Loucy (cell line): ENCODE measurements at regions not wholly inside any gene's neighbourhood (a gene's known extent, or its start where the extent isn't known, plus 50 kb on each side); places are given as distances from the start of the nearest gene placed in this dataset.

ENCODE experiments used
- H2AFZ ChIP-seq: fragments of 200-600 bp; sonication (generic); 2 replicates; pipeline ENCODE4 v1.6.0; 2016; ENCODE audit warnings: antibody characterized with exemption, mild to moderate bottlenecking, low read length, moderate library complexity
- H3F3A ChIP-seq: fragments of 200-600 bp; 2 replicates; pipeline ENCODE4 v1.6.0; 2016; ENCODE audit warnings: antibody characterized with exemption, low read depth, mild to moderate bottlenecking
- H3K27me3 ChIP-seq: fragments of 200-600 bp; sonication (generic); 2 replicates; pipeline ENCODE4 v1.6.1; 2014; ENCODE audit warnings: low read length, mild to moderate bottlenecking; ENCODE audit not compliant: insufficient read depth, poor library complexity, severe bottlenecking
- H3K36me3 ChIP-seq: fragments of 200-600 bp; sonication (generic); 2 replicates; pipeline ENCODE4 v1.6.1; 2016; ENCODE audit warnings: low read length; ENCODE audit not compliant: insufficient read depth
- H3K4me1 ChIP-seq: fragments of 200-600 bp; sonication (generic); 2 replicates; pipeline ENCODE4 v1.5.1; 2014; ENCODE audit warnings: low read length, mild to moderate bottlenecking; ENCODE audit not compliant: insufficient read depth, poor library complexity, severe bottlenecking
- H3K4me2 ChIP-seq: fragments of 200-600 bp; sonication (generic); 2 replicates; pipeline ENCODE4 v1.6.0; 2014; ENCODE audit warnings: antibody characterized with exemption, low read length, low read depth, mild to moderate bottlenecking; ENCODE audit not compliant: poor library complexity, severe bottlenecking
- H3K4me3 ChIP-seq: fragments of 200-600 bp; sonication (generic); 2 replicates; pipeline ENCODE4 v1.5.1; 2014; ENCODE audit warnings: low read length, mild to moderate bottlenecking, mixed read lengths; ENCODE audit not compliant: poor library complexity, severe bottlenecking
- H3K79me2 ChIP-seq: fragments of 200-600 bp; sonication (generic); 2 replicates; pipeline ENCODE4 v1.6.1; 2014; ENCODE audit warnings: low read length; ENCODE audit not compliant: insufficient read depth
- H3K9ac ChIP-seq: fragments of 200-600 bp; sonication (generic); 2 replicates; pipeline ENCODE4 v1.6.0; 2014; ENCODE audit warnings: mild to moderate bottlenecking, low read depth, low read length, moderate library complexity; ENCODE audit not compliant: poor library complexity, severe bottlenecking
- H3K9me2 ChIP-seq: fragments of 200-600 bp; sonication (generic); replicated peaks from 2 replicates; pipeline ENCODE4 v1.6.1; 2016; ENCODE audit warnings: low read depth, low read length, mixed read lengths
- H3K9me3 ChIP-seq: fragments of 200-600 bp; sonication (generic); 2 replicates; pipeline ENCODE4 v1.6.1; 2014; ENCODE audit warnings: mild to moderate bottlenecking, antibody characterized with exemption, low read length, low read depth; ENCODE audit not compliant: insufficient read depth
- H4K20me1 ChIP-seq: fragments of 200-600 bp; sonication (generic); 2 replicates; pipeline ENCODE4 v1.6.0; 2014; ENCODE audit warnings: antibody characterized with exemption, low read length, mild to moderate bottlenecking; ENCODE audit not compliant: insufficient read depth, poor library complexity, severe bottlenecking
- EZH2phosphoT487 ChIP-seq: fragments of 200-600 bp; IDR thresholded peaks from 2 replicates; pipeline ENCODE4 v1.6.1; 2018; ENCODE audit warnings: antibody characterized with exemption, mild to moderate bottlenecking, moderate library complexity, borderline replicate concordance
- TF ChIP-seq, protein P1 (sequence below): fragments of 200-600 bp; sonication (generic); conservative IDR thresholded peaks from 2 replicates; pipeline ENCODE4 v1.5.1; 2014; ENCODE audit warnings: mild to moderate bottlenecking, antibody characterized with exemption, low read length

DNA sequence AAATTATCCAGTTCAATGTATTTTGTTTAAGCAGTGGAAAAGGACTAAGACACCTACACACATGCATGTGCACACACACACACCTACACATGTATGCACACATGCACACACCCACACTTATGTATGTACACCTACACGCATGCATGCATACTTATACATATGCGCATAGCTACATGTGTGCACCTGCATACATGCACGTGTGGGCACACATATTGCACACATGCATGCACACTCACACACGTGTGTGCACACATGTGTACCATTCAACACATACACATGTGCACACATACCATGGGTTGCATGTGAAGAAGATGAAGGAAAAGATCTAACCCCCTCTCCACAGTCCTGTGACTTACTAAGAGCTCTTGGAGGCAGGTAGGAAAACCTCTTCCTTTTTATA, 122.0 kb upstream of the MAFB start:
- Histone ChIP-seq H3K4me3 (no peak overlapping the region), H3K9me3 (no peaks in the 10 kb centered on the region), H3K9me2 (no peaks in the 10 kb centered on the region), H3K27me3 (no peaks in the 10 kb centered on the region), H3K4me1 (no peaks in the 10 kb centered on the region), H4K20me1 (no peaks in the 10 kb centered on the region), H2AFZ (no peak overlapping the region), H3F3A (no peaks in the 10 kb centered on the region), H3K4me2 (no peak overlapping the region), H3K36me3 (no peaks in the 10 kb centered on the region), H3K79me2 (no peaks in the 10 kb centered on the region), H3K9ac (no peak overlapping the region)
- TF ChIP-seq, protein P1, sequence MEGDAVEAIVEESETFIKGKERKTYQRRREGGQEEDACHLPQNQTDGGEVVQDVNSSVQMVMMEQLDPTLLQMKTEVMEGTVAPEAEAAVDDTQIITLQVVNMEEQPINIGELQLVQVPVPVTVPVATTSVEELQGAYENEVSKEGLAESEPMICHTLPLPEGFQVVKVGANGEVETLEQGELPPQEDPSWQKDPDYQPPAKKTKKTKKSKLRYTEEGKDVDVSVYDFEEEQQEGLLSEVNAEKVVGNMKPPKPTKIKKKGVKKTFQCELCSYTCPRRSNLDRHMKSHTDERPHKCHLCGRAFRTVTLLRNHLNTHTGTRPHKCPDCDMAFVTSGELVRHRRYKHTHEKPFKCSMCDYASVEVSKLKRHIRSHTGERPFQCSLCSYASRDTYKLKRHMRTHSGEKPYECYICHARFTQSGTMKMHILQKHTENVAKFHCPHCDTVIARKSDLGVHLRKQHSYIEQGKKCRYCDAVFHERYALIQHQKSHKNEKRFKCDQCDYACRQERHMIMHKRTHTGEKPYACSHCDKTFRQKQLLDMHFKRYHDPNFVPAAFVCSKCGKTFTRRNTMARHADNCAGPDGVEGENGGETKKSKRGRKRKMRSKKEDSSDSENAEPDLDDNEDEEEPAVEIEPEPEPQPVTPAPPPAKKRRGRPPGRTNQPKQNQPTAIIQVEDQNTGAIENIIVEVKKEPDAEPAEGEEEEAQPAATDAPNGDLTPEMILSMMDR, result no peak
- no peak for TF ChIP-seq EZH2phosphoT487

DNA sequence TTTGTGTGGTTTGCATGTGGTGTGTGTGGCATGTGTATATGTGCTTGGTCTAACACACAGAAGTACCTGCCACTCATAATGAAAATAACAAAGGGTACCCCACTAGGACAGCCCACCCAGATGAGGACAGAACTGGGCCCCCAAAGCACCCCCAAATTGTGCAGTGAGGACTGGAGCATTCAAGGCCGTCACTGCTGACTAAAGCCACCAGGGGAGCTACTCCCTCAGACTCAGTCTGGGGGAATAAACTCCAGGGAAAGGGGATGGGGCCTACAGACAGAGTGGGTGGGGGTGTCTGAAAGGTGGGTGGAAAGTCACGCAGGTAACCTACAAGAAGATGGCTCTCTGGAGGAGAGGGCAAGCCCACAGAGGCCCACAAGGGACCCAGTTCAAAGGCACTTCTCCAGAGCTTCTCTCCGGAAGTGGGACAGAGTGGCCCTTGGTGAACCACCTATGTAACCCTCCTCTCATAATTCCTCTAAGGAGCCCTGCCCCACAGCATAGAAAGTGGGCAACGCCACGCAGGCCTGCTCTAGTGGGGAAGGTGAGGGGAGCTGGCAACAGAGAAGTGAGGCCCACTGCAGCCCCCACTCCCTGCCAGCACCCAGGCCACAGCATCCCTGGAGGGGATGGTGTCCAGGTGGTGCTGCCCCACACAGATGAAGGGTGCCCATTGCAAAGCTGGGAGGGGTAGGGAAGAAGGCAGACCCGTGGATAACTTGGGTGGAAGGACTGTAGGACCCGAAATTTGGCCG, 122.8 kb upstream of the MAFB start:
- Histone ChIP-seq H3K27me3 (no peaks in the 10 kb centered on the region), H3K4me1 (no peaks in the 10 kb centered on the region), H3F3A (no peaks in the 10 kb centered on the region), H3K4me2 (no peak overlapping the region), H3K9ac (no peak overlapping the region), H2AFZ (no peak overlapping the region), H3K9me2 (no peaks in the 10 kb centered on the region), H3K79me2 (no peaks in the 10 kb centered on the region), H3K9me3 (no peaks in the 10 kb centered on the region), H3K36me3 (no peaks in the 10 kb centered on the region), H3K4me3 (no peak overlapping the region), H4K20me1 (no peaks in the 10 kb centered on the region)
- no peak for TF ChIP-seq EZH2phosphoT487
- TF ChIP-seq, protein P1, result peak; percentile 61

DNA sequence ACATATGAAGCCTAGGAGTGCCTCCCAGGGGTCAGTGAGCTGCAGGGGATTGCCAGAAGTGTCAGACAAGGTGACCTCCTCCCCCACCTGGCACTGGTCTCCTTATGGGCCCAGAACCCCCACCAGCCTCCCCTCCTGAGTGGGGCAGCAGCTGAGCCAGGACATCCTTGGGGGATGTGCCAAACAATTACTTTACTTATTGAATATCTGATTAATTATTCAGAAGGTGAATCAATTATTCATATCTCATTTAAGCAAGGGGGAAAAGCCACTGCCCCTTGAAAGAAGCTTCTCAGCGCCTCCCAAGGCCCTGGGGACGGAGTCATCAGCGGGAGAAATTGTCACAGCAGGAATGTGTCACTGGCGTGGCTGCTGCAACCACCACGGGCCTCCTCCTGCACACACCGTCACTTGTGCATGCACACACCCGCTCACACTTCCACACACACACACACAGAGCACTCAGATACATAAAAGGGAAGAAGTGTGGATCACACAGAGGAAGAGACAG, 123.4 kb upstream of the MAFB start:
- no peaks in the 10 kb centered on the region for H3K4me1 ChIP-seq
- no peaks in the 10 kb centered on the region for H3K27me3 ChIP-seq
- no peaks in the 10 kb centered on the region for H3K9me3 ChIP-seq
- H3K36me3 ChIP-seq, result no peaks in the 10 kb centered on the region
- no peak overlapping the region for H3K4me2 ChIP-seq
- H3K4me3 ChIP-seq, result no peak overlapping the region
- no peak overlapping the region for H2AFZ ChIP-seq
- no peaks in the 10 kb centered on the region for H4K20me1 ChIP-seq
- TF ChIP-seq, protein P1, result no peak
- no peak overlapping the region for H3K9ac ChIP-seq
- no peaks in the 10 kb centered on the region for H3K79me2 ChIP-seq
- H3K9me2 ChIP-seq, result no peaks in the 10 kb centered on the region
- no peaks in the 10 kb centered on the region for H3F3A ChIP-seq
